Neural crest cell (in vitro differentiated cells): ENCODE measurements at regions not wholly inside any gene's neighbourhood (a gene's known extent, or its start where the extent isn't known, plus 50 kb on each side); places are given as distances from the start of the nearest gene placed in this dataset.

ENCODE experiments used
- DNase-seq: peaks from one replicate; pipeline ENCODE4 v3.0.0; 2021; ENCODE audit warnings: low read depth, mixed read lengths, low spot score
- H3K27ac Mint-ChIP-seq: one replicate; pipeline ENCODE4 v1.8.0; 2021; ENCODE audit warnings: mild to moderate bottlenecking, mixed read lengths; ENCODE audit not compliant: unreplicated experiment
- H3K27me3 Mint-ChIP-seq: 2 replicates; pipeline ENCODE4 v1.8.0; 2021; ENCODE audit warnings: low read depth, mild to moderate bottlenecking, mixed read lengths
- H3K36me3 Mint-ChIP-seq: 2 replicates; pipeline ENCODE4 v1.8.0; 2021; ENCODE audit warnings: low read depth, mild to moderate bottlenecking, mixed read lengths
- H3K4me1 Mint-ChIP-seq: 2 replicates; pipeline ENCODE4 v1.8.0; 2021; ENCODE audit warnings: mixed read lengths
- H3K4me3 Mint-ChIP-seq: one replicate; pipeline ENCODE4 v1.8.0; 2021; ENCODE audit warnings: mild to moderate bottlenecking, mixed read lengths
- H3K9me3 Mint-ChIP-seq: 2 replicates; pipeline ENCODE4 v1.8.0; 2021; ENCODE audit warnings: mixed read lengths
- TF ChIP-seq, protein P1 (sequence below): fragments of 200-600 bp; sonication (generic); conservative IDR thresholded peaks from 2 replicates; pipeline ENCODE4 v1.5.0; 2021; ENCODE audit warnings: antibody characterized with exemption, mild to moderate bottlenecking

DNA sequence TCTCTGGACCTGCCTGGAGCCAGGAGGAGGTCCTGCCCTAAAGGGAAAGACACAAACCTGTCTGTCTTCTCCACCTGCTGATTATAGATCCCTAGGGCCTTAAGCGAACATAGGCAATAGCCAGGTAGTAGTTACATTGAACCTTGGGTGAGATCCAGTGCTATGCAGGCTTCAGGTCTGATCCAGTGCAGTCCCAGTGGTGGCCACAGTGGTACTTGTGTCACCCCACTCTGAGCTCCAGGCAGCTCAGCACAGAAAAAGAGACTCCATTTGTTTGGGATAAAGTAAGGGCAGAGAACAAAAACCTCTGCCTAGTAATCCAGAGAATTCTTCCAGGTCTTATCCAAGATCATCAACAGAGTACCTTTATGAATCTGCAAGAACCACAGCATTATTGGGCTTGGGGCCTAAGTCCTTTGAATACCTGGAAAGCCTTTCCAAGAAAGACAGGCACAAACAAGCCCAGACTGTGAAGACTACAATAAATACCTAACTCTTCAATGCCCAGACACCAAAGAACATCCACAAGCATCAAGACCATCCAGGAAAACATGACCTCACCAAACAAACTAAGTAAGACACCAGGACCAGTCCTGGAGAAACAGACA lies 60.4 kb upstream of the KTN1 start:
- peaks cover 8% of the 10 kb centered on the region for H3K9me3 Mint-ChIP-seq
- no peaks in the 10 kb centered on the region for H3K27me3 Mint-ChIP-seq
- TF ChIP-seq, protein P1, sequence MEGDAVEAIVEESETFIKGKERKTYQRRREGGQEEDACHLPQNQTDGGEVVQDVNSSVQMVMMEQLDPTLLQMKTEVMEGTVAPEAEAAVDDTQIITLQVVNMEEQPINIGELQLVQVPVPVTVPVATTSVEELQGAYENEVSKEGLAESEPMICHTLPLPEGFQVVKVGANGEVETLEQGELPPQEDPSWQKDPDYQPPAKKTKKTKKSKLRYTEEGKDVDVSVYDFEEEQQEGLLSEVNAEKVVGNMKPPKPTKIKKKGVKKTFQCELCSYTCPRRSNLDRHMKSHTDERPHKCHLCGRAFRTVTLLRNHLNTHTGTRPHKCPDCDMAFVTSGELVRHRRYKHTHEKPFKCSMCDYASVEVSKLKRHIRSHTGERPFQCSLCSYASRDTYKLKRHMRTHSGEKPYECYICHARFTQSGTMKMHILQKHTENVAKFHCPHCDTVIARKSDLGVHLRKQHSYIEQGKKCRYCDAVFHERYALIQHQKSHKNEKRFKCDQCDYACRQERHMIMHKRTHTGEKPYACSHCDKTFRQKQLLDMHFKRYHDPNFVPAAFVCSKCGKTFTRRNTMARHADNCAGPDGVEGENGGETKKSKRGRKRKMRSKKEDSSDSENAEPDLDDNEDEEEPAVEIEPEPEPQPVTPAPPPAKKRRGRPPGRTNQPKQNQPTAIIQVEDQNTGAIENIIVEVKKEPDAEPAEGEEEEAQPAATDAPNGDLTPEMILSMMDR: no peak
- no peaks in the 10 kb centered on the region for H3K36me3 Mint-ChIP-seq
- no peak overlapping the region for H3K4me3 Mint-ChIP-seq
- peaks cover 20% of the 10 kb centered on the region for H3K4me1 Mint-ChIP-seq
- H3K27ac Mint-ChIP-seq: no peak overlapping the region
- DNase-seq: no peak

DNA sequence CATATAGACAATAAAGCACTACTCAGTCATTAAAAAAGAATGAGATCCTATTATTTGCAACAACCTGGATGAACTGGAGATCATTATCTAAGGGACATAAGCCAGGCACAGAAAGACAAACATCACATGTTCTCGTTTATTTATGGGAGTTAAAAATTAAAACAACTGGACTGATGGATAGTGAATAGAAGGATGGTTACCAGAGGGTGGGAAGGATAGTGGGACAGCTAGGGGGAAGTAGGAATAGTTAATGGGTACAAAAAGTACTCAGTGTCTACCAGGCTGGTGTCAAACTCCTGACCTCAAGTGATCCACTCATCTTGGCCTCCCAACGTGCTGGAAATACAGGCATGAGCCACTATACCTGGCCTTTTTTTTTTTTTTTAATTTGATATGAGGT lies 56.7 kb upstream of the KTN1 start:
- Mint-ChIP-seq H3K36me3 (no peaks in the 10 kb centered on the region), H3K27me3 (no peaks in the 10 kb centered on the region), H3K4me3 (no peak overlapping the region), H3K9me3 (peaks cover 8% of the 10 kb centered on the region), H3K4me1 (no peaks in the 10 kb centered on the region), H3K27ac (no peak overlapping the region)
- DNase-seq: no peak
- TF ChIP-seq, protein P1: no peak
